Activated CD8-positive, alpha-beta T cell treated with anti-CD3 and anti-CD28 coated beads for 36 hours (primary cell): ENCODE measurements at regions not wholly inside any gene's neighbourhood (a gene's known extent, or its start where the extent isn't known, plus 50 kb on each side); places are given as distances from the start of the nearest gene placed in this dataset.

Experiments used
- ATAC-seq: fragments of 200-7000 bp; cut with Tn5 transposase; one replicate; pipeline ENCODE4 v1.10.0; 2021; ENCODE audit warnings: mild to moderate bottlenecking, moderate library complexity
- CTCF ChIA-PET: fragments of 350-600 bp; sonication (Branson Sonifier 250); formaldehyde crosslinking; loops from one replicate; lab custom pipeline; 2021; ENCODE audit warnings: antibody characterized with exemption; lab: Charles Lee
- POLR2A ChIA-PET: fragments of 350-600 bp; sonication (Branson Sonifier 250); formaldehyde crosslinking; loops from one replicate; lab custom pipeline; 2021; ENCODE audit warnings: antibody characterized with exemption; lab: Charles Lee
- DNase-seq: peaks from one replicate; pipeline ENCODE4 v3.0.0-alpha.2; 2020
- H3K27ac Mint-ChIP-seq: one replicate; pipeline ENCODE4 v1.8.0; 2021; ENCODE audit warnings: mild to moderate bottlenecking, mixed read lengths
- H3K27me3 Mint-ChIP-seq: one replicate; pipeline ENCODE4 v1.8.0; 2021; ENCODE audit warnings: mixed read lengths
- H3K36me3 Mint-ChIP-seq: one replicate; pipeline ENCODE4 v1.8.0; 2021; ENCODE audit warnings: low read depth, mixed read lengths
- H3K4me1 Mint-ChIP-seq: one replicate; pipeline ENCODE4 v1.8.0; 2021; ENCODE audit warnings: low read depth, mixed read lengths
- H3K4me3 Mint-ChIP-seq: one replicate; pipeline ENCODE4 v1.8.0; 2021; ENCODE audit warnings: mild to moderate bottlenecking, moderate library complexity, mixed read lengths
- H3K9me3 Mint-ChIP-seq: one replicate; pipeline ENCODE4 v1.8.0; 2021; ENCODE audit warnings: mixed read lengths
- CTCF ChIP-seq: fragments of 200-600 bp; IDR thresholded peaks from one replicate; pipeline ENCODE4 v1.8.0; 2022; ENCODE audit warnings: antibody characterized with exemption, mild to moderate bottlenecking
- intact Hi-C: fragments of 100-400 bp; cut with micrococcal nuclease; formaldehyde crosslinking; loops from one replicate; pipeline ENCODE4 v1.10.0; 2022

- intact Hi-C loops, result no loop called here
- CTCF ChIA-PET, result interaction anchor here (1.6 kb wide), 1 partner anchor 32 kb away, joined by 3 read pairs; no protein-coding TSS in a partner anchor
- POLR2A ChIA-PET, result no interaction called here
- no peaks in the 10 kb centered on the region for H3K27me3 Mint-ChIP-seq
- no peak overlapping the region for H3K4me3 Mint-ChIP-seq
- H3K36me3 Mint-ChIP-seq, result no peaks in the 10 kb centered on the region
- no peaks in the 10 kb centered on the region for H3K4me1 Mint-ChIP-seq
- no peak for ATAC-seq
- H3K27ac Mint-ChIP-seq, result no peak overlapping the region
- DNase-seq, result no peak
- H3K9me3 Mint-ChIP-seq, result no peaks in the 10 kb centered on the region
- no peak for TF ChIP-seq CTCF
Observed at GRCh38 chr2:163200741-163201140, 362.2 kb upstream of the KCNH7 start.

DNA sequence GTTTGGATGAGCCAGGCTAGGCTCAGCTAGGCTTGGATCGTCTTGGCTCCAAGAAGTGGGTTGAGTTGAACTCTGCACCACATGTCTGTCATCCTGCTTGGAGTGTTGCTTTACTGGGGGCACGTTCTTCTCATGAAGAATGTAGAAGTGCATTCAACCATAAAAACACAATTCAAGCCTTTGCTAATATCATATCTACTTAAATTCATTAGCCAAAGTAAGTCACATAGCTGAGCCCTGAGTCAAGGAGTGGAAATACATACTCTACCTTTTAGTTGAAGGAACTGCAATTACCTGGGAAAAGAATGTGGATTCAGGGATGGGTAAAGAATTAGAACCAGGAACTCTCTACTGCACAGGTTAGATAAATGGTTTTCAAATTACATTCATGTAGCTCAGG lies 360.4 kb upstream of the KCNH7 start:
- ChIA-PET CTCF (interaction anchor here (1.6 kb wide), 1 partner anchor 30 kb away, joined by 3 read pairs; no protein-coding TSS in a partner anchor), POLR2A (no interaction called here)
- no peaks in the 10 kb centered on the region for H3K36me3 Mint-ChIP-seq
- H3K4me3 Mint-ChIP-seq, result no peak overlapping the region
- no peaks in the 10 kb centered on the region for H3K4me1 Mint-ChIP-seq
- H3K27ac Mint-ChIP-seq, result no peak overlapping the region
- DNase-seq, result no peak
- no peak for TF ChIP-seq CTCF
- no peaks in the 10 kb centered on the region for H3K27me3 Mint-ChIP-seq
- peaks cover 1% of the 10 kb centered on the region for H3K9me3 Mint-ChIP-seq
- intact Hi-C loops, result no loop called here
- ATAC-seq, result no peak

- Mint-ChIP-seq H3K4me1 (no peaks in the 10 kb centered on the region), H3K27ac (no peak overlapping the region), H3K36me3 (no peaks in the 10 kb centered on the region), H3K4me3 (no peak overlapping the region), H3K27me3 (no peaks in the 10 kb centered on the region), H3K9me3 (peaks cover 1% of the 10 kb centered on the region)
- no peak for ATAC-seq
- POLR2A ChIA-PET, result no interaction called here
- intact Hi-C loops, result no loop called here
- DNase-seq, result no peak
- TF ChIP-seq CTCF, result no peak
- CTCF ChIA-PET, result interaction anchor here (0.8 kb wide), 1 partner anchor 29 kb away, joined by 3 read pairs; no protein-coding TSS in a partner anchor
Observed at GRCh38 chr2:163198007-163198406, 359.4 kb upstream of the KCNH7 start.

GRCh38 chr2:163191372-163191771 lies 352.8 kb upstream of the KCNH7 start:
- no peaks in the 10 kb centered on the region for H3K4me1 Mint-ChIP-seq
- peaks cover 1% of the 10 kb centered on the region for H3K9me3 Mint-ChIP-seq
- ChIA-PET CTCF (no interaction called here), POLR2A (no interaction called here)
- TF ChIP-seq CTCF, result peak; percentile 26
- no peak overlapping the region for H3K4me3 Mint-ChIP-seq
- ATAC-seq (no peak), DNase-seq (peak; percentile 1)
- no peaks in the 10 kb centered on the region for H3K36me3 Mint-ChIP-seq
- H3K27me3 Mint-ChIP-seq, result no peaks in the 10 kb centered on the region
- intact Hi-C loops, result no loop called here
- H3K27ac Mint-ChIP-seq, result no peak overlapping the region

DNA sequence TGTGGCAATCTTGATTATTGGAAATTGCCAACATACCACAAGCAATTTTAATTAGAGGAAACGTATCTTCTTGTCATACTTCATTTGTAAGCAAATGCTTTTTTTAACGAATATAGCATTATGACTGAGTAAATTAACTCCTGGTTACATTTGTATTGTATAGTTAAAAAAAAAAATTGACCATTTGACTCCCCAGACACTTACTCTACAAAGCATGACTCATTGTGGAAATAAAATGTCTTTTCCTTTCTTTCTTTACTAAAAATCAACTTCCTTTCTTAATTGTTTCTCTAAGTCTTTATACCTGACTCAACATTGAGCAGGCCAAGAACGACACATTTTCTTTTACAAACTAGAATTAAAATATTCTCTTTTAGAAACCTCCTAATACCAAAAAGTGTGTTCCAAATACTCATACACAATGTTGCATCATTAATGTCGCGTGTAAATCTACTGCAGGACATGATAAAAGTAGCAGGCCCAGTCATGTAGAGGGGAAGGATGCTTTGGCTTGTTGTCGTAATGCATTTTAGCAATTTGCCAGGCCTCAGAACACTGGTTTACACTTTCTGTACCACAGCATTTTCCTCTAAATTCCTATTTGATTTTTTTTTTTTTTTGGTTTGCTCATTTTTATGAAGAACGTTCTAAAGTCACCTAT lies 349.6 kb upstream of the KCNH7 start:
- ChIA-PET POLR2A (no interaction called here), CTCF (no interaction called here)
- Mint-ChIP-seq H3K36me3 (no peaks in the 10 kb centered on the region), H3K9me3 (no peaks in the 10 kb centered on the region), H3K27me3 (no peaks in the 10 kb centered on the region), H3K27ac (no peak overlapping the region), H3K4me3 (no peak overlapping the region), H3K4me1 (no peaks in the 10 kb centered on the region)
- TF ChIP-seq CTCF, result no peak
- no peak for ATAC-seq
- DNase-seq, result no peak
- intact Hi-C loops, result no loop called here
